Hepatocyte (in vitro differentiated cells): ENCODE measurements at regions not wholly inside any gene's neighbourhood (a gene's known extent, or its start where the extent isn't known, plus 50 kb on each side); places are given as distances from the start of the nearest gene placed in this dataset.
A peak's percentile ranks its signal among the peaks of the same experiment; 100 is the strongest.
"Not testable (repeated sequence)": the region's sequence is repeated elsewhere in the genome, so short reads cannot be mapped to it uniquely, and the experiment has no call there.

Source experiments
- DNase-seq: peaks from one replicate; pipeline ENCODE4 v3.0.0-alpha.2; 2016; ENCODE audit warnings: low spot score
- H2AFZ ChIP-seq: fragments of 200-600 bp; sonication (generic); 2 replicates; pipeline ENCODE4 v1.6.0; 2016; ENCODE audit warnings: antibody characterized with exemption, mild to moderate bottlenecking
- H3K27ac ChIP-seq: fragments of 200-600 bp; sonication (generic); 2 replicates; pipeline ENCODE4 v1.5.1; 2016; ENCODE audit warnings: mild to moderate bottlenecking
- H3K27me3 ChIP-seq: fragments of 200-600 bp; sonication (generic); 2 replicates; pipeline ENCODE4 v1.6.1; 2016
- H3K36me3 ChIP-seq: fragments of 200-600 bp; sonication (generic); replicated peaks from 2 replicates; pipeline ENCODE4 v1.5.1; 2016; ENCODE audit warnings: low read depth; ENCODE audit not compliant: insufficient read depth
- H3K4me1 ChIP-seq: fragments of 200-600 bp; sonication (generic); 2 replicates; pipeline ENCODE4 v1.5.1; 2016; ENCODE audit warnings: mild to moderate bottlenecking, moderate library complexity; ENCODE audit not compliant: insufficient read depth
- H3K4me2 ChIP-seq: fragments of 200-600 bp; sonication (generic); 2 replicates; pipeline ENCODE4 v1.6.0; 2016
- H3K4me3 ChIP-seq: fragments of 200-600 bp; sonication (generic); 2 replicates; pipeline ENCODE4 v1.5.1; 2016; ENCODE audit warnings: mild to moderate bottlenecking
- H3K79me2 ChIP-seq: fragments of 200-600 bp; sonication (generic); 2 replicates; pipeline ENCODE4 v1.6.0; 2017; ENCODE audit warnings: mild to moderate bottlenecking
- H3K9me2 ChIP-seq: fragments of 200-600 bp; sonication (generic); replicated peaks from 2 replicates; pipeline ENCODE4 v1.6.0; 2017; ENCODE audit warnings: mild to moderate bottlenecking; ENCODE audit not compliant: insufficient read depth
- H3K9me3 ChIP-seq: fragments of 200-600 bp; sonication (generic); 2 replicates; pipeline ENCODE4 v1.5.1; 2016; ENCODE audit warnings: low read depth, mild to moderate bottlenecking
- H4K20me1 ChIP-seq: fragments of 200-600 bp; sonication (generic); 2 replicates; pipeline ENCODE4 v1.6.0; 2016; ENCODE audit warnings: mild to moderate bottlenecking; ENCODE audit not compliant: insufficient read depth, poor library complexity, severe bottlenecking
- EZH2 ChIP-seq: fragments of 200-600 bp; sonication (generic); IDR thresholded peaks from 2 replicates; pipeline ENCODE4 v1.6.1; 2016; ENCODE audit warnings: antibody characterized with exemption, mild to moderate bottlenecking, borderline replicate concordance
- EZH2phosphoT487 ChIP-seq: fragments of 200-600 bp; sonication (generic); IDR thresholded peaks from one replicate; pipeline ENCODE4 v1.6.1; 2018; ENCODE audit warnings: antibody characterized with exemption, mild to moderate bottlenecking, low read depth, moderate library complexity; ENCODE audit not compliant: unreplicated experiment, severe bottlenecking
- WGBS: methylation state at CpG from one replicate; pipeline ENCODE4 v1.1.6; 2016; ENCODE audit warnings: low lambda C conversion rate; ENCODE audit errors: missing lambda C conversion rate; 5-methylcytosine and 5-hydroxymethylcytosine counted together
- TF ChIP-seq, protein P1 (sequence below): fragments of 200-600 bp; sonication (generic); IDR thresholded peaks from 2 replicates; pipeline ENCODE4 v1.5.1; 2016; ENCODE audit warnings: antibody characterized with exemption, mild to moderate bottlenecking; ENCODE audit not compliant: poor library complexity

GRCh38 chr12:46602474-46602873 lies 223.3 kb downstream of the SLC38A4 start:
- Histone ChIP-seq H3K4me3 (no peak overlapping the region), H3K27ac (no peak overlapping the region), H3K4me1 (no peaks in the 10 kb centered on the region), H2AFZ (no peak overlapping the region), H4K20me1 (no peaks in the 10 kb centered on the region), H3K36me3 (no peaks in the 10 kb centered on the region), H3K27me3 (no peaks in the 10 kb centered on the region), H3K9me2 (no peaks in the 10 kb centered on the region), H3K79me2 (no peaks in the 10 kb centered on the region), H3K9me3 (peaks cover 3% of the 10 kb centered on the region), H3K4me2 (no peak overlapping the region)
- TF ChIP-seq EZH2 (no peak), EZH2phosphoT487 (no peak)
- TF ChIP-seq, protein P1, sequence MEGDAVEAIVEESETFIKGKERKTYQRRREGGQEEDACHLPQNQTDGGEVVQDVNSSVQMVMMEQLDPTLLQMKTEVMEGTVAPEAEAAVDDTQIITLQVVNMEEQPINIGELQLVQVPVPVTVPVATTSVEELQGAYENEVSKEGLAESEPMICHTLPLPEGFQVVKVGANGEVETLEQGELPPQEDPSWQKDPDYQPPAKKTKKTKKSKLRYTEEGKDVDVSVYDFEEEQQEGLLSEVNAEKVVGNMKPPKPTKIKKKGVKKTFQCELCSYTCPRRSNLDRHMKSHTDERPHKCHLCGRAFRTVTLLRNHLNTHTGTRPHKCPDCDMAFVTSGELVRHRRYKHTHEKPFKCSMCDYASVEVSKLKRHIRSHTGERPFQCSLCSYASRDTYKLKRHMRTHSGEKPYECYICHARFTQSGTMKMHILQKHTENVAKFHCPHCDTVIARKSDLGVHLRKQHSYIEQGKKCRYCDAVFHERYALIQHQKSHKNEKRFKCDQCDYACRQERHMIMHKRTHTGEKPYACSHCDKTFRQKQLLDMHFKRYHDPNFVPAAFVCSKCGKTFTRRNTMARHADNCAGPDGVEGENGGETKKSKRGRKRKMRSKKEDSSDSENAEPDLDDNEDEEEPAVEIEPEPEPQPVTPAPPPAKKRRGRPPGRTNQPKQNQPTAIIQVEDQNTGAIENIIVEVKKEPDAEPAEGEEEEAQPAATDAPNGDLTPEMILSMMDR = no peak
- WGBS = 100% methylated on average over 1 of the region's 1 CpG
- DNase-seq = no peak

GRCh38 chr12:46590991-46591703 lies 218.6 kb upstream of the SLC38A2 start:
- Histone ChIP-seq H3K4me2 (no peak overlapping the region), H3K79me2 (no peaks in the 10 kb centered on the region), H3K36me3 (no peaks in the 10 kb centered on the region), H2AFZ (no peak overlapping the region), H3K27ac (no peak overlapping the region), H3K4me3 (no peak overlapping the region), H4K20me1 (no peaks in the 10 kb centered on the region), H3K9me2 (no peaks in the 10 kb centered on the region), H3K27me3 (no peaks in the 10 kb centered on the region), H3K4me1 (no peaks in the 10 kb centered on the region), H3K9me3 (peaks cover 5% of the 10 kb centered on the region)
- 85% methylated on average over 5 of the region's 5 CpGs for WGBS
- DNase-seq = no peak
- TF ChIP-seq EZH2phosphoT487 (no peak), EZH2 (no peak)
- TF ChIP-seq, protein P1 = no peak

- Histone ChIP-seq H3K27me3 (no peaks in the 10 kb centered on the region), H3K9me3 (no peaks in the 10 kb centered on the region), H3K27ac (peak overlapping the region; percentile 14), H3K4me3 (no peak overlapping the region), H4K20me1 (no peaks in the 10 kb centered on the region), H3K4me1 (no peaks in the 10 kb centered on the region), H2AFZ (no peak overlapping the region), H3K9me2 (no peaks in the 10 kb centered on the region), H3K4me2 (peak overlapping the region; percentile 34), H3K36me3 (no peaks in the 10 kb centered on the region), H3K79me2 (no peaks in the 10 kb centered on the region)
- no peak for TF ChIP-seq EZH2
- TF ChIP-seq, protein P1 = no peak
- TF ChIP-seq EZH2phosphoT487 = no peak
- peak; percentile 73 for DNase-seq
- WGBS = 72% methylated on average over 7 of the region's 7 CpGs
Observed at GRCh38 chr12:46585854-46586621, 213.5 kb upstream of the SLC38A2 start.

GRCh38 chr12:46584098-46584497 lies 211.5 kb upstream of the SLC38A2 start:
- H2AFZ ChIP-seq, H3K27me3 ChIP-seq, H3K9me3 ChIP-seq, H3K4me1 ChIP-seq, H3K9me2 ChIP-seq, H3K36me3 ChIP-seq, DNase-seq, H3K27ac ChIP-seq, H3K4me2 ChIP-seq, H3K79me2 ChIP-seq, H4K20me1 ChIP-seq, H3K4me3 ChIP-seq: not testable (repeated sequence)
- 97% methylated on average over 4 of the region's 4 CpGs for WGBS

DNA sequence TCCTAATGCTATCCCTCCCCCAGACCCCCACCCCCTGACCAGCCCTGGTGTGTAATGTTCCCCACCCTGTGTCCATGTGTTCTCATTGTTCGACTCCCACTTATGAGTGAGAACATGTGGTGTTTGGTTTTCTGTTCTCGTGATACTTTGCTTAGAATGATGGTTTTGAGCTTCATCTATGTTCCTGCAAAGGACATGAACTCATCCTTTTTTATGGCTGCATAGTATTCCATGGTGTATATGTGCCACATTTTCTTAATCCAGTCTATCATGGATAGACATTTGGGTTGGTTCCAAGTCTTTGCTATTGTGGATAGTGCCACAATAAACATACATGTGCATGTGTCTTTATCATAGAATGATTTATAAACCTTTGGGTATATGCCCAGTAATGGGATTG lies 209.4 kb upstream of the SLC38A2 start:
- not testable (repeated sequence) for H3K9me2 ChIP-seq, H3K36me3 ChIP-seq, H3K4me1 ChIP-seq, H3K79me2 ChIP-seq, H3K9me3 ChIP-seq, H4K20me1 ChIP-seq, H2AFZ ChIP-seq, H3K27ac ChIP-seq, H3K27me3 ChIP-seq, H3K4me3 ChIP-seq, DNase-seq, H3K4me2 ChIP-seq
- 100% methylated on average over 2 of the region's 2 CpGs for WGBS
